NCI-H1930 (cell line): ENCODE measurements at regions not wholly inside any gene's neighbourhood (a gene's known extent, or its start where the extent isn't known, plus 50 kb on each side); places are given as distances from the start of the nearest gene placed in this dataset.
"Not testable (repeated sequence)": the region's sequence is repeated elsewhere in the genome, so short reads cannot be mapped to it uniquely, and the experiment has no call there.

Source experiments
- DNase-seq, 2 experiments: peaks; one replicate each; lab custom pipeline; 2025; lab: John Stamatoyannopoulos, UW

DNA sequence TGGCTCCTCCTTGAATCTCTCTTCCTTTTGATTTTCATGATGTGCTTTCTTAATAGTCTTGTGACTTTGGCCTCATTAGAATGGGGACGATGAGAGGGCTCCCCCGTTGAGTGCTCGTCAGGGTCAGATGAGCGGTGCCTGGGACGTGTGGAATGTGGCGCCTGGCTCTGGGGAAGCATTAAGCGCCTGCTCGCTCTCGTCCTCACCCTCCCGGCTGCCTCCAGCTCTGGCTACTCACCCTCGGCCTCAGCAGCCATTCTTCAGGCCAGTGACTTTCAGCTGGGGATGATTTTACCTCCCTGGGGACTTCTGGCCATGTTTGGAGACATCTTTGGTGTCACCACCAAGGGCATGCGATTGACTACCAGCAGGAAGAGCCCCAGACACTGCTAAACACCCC, 69.7 kb downstream of the RPS6KA4 start:
- DNase-seq, result no peak

DNA sequence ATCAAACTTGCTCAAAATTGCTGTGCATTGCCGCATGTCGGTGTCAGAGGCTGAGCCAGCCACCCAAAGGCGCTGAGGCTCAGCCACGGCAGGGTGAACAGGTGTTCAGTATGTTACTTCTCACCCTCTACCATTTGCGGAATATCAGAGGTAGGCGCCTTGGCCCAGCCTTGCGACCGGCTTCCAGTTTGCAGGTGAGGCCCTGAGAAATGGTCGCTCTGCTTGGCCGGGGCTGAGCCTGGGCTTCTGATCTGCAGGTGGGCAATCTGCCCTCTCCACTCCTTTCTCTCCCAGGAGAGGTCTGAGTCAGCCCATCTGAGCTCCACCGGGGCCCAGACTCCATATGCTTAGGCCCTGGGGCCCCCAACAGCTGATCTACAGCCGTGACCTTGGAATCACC, 71.0 kb downstream of the RPS6KA4 start:
- DNase-seq, result no peak

DNA sequence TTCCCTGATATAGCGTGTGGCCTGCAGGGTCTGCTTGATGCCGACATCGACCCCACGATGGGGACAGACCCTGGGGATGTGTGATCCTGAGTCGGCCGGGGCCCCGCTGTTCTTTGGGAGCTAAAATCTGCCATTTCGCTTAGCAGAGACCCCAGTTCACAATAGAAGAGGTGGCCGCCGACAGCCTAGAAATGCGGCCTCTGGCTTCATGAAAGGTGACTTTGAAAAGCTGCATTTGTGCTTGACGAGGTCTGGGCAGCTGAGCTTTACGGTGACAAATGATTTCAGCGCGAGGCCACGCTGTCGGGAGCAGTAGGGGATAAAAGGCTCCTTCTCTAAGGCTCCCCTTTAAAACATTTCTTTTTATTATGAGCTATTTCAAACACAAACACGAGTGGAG, 71.7 kb downstream of the RPS6KA4 start:
- DNase-seq, result no peak

DNA sequence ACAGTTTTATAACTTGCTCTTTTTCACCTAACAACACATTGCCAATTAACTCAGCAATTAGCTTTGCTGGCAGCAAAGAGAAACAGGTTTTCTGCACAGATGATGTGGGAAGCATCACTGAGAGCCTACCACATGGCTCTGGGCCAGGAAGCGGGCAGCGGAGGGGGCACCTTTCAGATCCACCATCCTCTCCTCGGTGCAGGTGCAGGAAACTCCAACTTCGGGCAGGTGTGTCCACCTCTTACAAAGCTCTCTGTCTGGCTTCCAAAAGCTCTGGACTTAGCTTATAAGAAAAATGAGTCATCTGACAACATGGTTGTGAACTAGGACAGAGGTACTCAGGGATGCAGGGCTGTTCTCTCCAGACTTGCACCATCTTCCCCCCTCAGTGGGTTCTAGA, 77.0 kb downstream of the RPS6KA4 start:
- DNase-seq, result no peak

DNA sequence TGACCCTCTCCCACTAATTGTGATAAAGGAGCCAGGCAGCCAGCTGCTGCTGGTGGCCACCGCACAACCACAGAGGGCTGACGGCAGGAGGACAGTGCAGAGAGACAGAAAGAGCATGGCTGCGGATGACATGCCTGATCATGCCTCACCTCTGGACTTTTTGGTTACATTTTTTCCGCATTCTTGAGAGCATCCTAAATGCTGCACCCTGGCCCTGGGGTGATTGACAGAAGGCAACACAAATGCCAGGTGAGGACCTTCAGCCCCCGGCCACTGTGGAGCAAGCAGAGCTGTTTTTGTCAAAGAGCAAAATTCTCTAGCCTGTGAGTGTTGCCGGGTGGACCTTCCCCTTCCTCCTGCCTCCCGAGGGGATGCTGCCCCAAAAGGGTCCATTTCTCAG, 78.5 kb downstream of the RPS6KA4 start:
- DNase-seq, result no peak

DNA sequence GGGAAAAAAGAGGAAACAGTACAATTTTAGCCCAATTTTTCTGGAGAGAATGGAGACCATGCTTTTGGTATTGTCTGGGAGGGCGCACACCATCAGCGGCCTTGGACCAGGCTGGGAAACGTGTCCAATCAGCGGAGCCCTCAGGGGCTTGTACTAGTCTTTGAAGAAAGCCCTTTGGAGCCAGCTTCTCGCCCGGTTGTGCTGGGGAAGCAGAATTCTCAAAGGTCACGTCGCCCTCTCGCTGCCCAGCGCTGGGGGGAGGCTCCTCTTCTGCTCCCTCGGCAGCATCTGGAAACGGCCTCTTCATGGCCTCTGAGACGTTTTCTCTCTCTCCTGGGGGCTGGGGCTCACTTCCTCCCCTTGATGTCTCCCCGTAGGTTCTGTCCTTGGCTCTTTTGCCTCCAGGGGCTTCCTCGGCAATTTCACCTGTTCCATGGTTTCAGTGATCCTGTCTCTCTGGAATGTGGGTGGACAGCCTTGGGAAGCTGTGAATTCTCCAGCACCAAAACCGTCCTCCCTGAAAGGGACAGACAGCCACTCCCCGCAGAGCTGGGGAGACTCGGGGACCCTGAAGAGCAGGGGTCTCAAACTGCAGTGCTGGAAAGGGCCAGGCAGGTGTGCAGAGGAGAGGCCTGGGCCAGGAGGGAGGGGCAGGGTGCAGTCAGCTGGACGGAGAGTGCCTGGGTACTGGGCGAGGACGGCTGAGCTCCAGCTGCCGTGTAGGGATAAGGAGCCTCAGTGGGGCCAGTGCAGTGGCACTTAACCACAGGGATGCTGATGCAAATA, 80.2 kb downstream of the RPS6KA4 start:
- no peak for DNase-seq

DNA sequence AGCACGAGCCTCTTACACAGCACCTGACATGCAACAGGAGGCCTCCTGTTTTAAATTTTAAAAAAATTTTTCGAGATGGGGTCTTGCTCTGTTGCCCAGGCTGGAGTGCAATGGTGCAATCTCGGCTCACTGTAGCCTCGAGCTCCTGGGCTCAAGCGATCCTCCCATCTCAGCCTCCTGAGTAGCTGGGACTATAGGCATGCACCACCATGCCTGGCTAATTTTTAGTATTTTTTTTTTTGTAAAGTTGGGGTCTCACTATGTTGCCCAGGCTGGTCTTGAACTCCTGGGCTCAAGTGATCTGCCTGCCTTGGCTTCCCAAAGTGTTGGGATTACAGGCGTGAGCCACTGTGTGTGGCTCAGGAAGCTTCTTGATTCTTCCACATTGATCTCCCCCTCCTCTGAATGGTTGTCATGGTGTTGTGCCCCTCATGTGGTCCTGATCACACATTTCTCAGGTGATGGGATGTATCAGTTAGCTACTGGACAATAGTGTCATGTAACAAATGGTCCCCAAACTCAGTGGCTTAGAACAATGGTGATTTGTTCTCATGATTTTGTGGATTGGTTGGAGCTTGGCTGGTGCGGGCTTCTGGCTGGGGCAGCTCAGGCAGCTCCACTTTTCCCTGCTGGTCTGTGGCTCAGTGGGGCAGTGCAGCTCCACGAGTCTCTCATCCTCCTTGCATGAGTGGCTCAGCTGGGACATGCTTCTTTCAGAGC, 81.0 kb downstream of the RPS6KA4 start:
- not testable (repeated sequence) for DNase-seq

DNA sequence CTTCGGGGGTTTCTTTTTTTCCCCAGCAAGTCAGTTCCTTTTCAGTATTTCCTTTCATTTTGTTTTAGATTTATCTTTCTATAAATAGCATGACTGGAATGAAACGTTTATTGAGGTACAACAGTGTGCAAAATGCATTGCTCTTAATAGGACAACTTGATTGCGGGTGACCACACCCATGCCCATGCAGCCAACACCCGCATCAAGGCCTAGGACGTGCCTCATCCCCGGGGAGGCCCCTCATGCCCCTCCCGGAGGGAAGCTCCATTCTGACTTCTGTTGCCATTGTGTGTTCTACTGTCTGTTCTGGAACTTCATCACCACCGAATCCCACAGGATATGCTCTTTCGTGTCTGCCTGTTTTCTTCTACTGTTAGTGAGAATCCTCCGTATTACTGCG, 82.2 kb downstream of the RPS6KA4 start:
- DNase-seq, result no peak

DNA sequence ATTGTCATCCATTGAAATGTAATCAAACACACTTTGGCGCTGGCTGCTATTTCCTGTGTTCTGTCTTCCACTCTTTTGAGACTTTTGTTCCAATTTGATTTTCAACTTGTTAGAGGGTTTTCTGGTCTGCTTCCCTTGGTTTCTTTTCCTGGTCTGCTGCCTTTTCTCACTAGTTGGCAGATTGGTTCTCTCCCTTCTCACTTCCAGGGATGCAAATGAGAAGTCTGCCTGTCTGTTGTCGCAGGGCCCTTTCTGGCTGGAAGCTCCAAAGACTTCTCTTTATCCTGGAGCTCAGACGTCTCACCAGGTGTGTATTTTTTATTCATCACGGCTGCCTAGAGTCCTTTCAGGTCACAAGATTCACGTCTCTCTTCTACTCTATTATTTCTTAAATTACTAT, 84.0 kb downstream of the RPS6KA4 start:
- no peak for DNase-seq

DNA sequence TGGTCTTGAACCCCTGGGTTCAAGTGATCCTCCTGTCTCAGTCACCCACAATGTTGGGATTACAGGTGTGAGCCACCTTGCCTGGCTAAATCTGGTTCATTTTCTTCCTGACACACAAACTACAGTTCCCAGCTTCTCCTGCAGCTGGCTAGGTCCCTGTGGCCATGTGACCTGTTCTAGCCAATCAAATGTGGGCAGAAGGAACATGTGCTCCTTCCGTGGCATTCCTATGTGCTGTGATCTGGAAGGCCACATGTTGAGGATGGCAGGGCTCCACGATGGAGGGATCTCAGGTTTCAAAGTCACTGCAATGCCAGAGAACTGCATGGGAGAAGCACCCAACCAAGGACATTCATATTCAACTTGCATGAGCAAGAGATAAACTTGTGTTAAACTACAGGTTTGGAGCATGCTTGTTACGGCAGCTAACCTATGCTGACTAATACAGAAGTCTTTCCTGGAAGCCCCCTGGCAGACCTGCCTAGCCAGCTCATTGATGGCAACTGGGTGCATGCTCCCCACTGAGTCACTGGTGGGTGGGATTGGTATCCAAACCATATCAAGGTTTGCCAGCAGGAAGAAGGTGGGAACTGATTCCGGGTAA, 86.0 kb downstream of the RPS6KA4 start:
- no peak for DNase-seq

DNA sequence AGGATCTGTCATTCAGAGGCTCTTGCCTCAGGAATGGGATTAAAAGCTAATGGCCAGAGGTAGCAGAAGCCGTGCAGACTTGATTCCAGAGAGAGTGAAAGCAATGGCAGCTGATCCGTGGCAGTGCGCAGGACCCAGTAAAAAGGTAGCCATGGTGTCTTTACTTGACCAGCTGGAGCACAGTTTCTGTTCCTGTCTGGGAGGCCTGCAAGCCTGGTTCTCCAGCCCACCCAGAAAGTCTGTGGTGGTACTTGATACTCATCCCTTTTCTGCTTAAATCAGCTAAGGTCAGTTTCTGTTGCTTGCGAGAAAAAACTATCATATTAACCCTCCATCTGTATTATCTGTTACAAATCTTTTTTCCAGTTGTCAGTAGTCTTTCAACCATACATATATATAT, 86.7 kb downstream of the RPS6KA4 start:
- DNase-seq, result no peak

DNA sequence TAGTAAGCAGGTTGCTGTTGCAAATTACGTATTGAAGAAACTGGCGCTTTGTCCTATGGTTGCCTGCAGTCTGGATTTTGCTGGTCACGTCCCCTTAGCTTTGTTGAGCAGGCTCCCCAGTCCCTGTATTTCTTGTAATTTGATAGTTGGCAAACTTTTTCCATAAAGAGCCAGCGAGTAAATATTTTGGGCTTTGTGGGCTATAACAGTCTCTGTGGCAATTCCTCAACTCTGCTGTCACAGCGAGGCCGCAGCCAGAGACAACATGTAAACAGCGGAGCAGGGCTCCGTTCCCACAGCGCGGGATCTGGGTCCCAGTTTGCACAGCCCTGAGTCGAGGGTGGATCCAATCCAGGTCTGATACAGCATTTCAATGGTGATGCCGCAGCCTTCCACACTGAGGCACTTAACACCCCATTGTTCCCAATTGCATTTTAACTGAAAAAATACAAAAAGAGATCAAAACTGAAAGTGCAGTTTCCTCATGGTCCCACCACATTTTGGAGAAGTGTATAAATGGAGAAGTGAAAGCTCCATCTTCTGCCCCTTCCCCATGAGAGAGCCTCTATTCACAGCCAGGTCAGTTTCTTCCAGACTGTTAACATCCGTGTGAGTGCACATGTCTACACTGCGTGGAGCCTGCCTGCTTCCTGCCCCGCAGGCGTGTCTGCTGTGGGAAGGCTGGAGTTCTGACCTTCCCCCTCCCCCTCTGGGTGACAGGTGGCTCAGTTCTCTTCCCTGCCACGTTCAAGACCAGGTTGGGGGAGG, 89.1 kb downstream of the RPS6KA4 start:
- no peak for DNase-seq

DNA sequence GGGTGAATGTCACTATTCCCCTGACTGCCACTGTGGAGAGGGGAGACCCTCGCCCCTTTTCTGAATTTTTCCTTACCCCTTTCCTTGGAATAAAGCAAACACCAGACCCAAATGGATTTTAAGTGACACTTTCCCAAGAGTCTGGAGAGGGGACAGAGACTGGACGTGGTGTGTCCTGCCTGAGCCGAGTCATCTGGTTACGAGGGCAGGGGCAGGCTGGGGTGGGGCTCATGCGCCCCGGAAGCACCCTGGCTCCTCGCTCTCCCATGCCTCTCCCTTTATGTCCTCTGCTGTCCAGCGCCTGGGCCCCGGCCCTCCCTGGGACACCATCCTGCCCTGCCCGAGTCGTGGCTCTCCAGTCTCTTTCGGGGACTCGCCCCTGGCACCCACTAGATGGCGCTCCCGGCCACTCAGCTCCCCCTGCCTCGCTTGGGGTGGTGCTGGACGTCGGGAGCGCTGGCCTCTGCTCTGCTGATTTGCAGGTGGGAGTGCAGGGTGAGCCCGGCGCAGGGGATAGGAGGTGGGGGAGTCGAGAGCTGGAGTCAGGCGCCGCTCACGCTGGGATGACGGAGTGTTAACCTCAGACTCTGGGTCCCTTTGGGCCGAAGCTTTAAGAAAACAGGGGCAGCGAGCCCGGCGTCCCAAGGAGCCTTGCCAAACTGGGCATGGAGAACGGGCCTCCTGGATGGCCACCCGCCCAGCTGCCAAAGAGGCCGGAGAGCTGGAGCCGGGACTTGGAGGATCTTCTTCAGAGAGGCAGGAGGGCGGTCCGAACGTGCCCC, 89.8 kb downstream of the RPS6KA4 start:
- DNase-seq, result peak; percentile 64 to 81

DNA sequence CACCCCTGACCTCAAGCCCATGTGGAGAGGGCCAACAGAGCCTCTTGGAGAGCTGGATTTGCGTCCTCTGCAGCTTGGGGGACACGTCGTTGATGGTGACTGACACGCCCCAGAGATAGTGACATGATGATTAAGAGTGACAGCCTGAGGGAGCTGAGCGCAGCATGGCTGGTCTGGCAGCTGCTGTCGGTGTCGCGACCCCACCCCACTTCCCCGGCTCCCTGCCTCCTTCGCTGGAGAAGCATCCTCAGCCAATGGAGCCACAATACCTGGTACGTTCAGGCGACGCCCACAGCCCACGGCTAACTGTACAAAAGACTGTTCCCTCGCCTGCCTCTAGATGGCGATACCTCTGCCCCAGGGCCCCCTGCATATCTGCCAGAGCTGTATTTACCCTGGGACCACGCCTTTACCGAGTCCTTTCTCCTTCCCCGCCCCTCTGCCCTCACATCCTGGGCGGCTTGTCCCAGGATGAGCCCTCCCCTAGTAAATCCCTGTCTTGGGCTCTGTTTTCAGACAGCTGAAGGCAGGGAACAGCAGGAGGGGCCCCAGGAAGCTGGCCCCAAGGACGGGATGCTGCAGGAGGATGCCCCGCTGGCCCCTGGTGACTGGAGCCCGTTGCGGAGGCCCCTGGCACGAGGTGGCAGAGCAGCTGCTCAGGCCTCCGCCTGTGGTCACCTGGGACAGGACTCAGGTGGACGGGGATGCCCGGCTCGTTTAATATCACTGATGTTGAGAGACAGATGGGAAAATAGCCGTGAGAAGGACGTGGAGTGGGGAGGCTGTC, 90.6 kb downstream of the RPS6KA4 start:
- peak; percentile 59 to 71 for DNase-seq

DNA sequence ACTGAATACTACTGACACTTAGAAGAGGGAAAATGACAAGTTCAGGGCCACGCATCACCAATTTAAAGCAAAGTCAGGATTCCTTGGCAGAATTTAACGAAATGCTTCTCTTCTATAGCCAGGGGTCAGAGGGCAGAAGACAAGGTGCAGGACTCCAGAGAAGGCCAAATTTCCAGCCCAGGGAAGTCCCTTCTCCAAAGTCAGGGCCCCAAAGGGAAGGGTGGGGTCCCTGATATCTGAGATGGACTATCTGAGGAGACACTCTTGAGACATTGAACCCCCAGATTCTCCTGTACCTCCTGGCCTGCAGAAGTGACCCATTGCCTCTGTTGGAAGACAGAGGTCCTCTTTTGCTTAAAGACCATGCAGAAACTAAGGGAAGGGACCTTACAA, 91.2 kb downstream of the RPS6KA4 start:
- no peak for DNase-seq

DNA sequence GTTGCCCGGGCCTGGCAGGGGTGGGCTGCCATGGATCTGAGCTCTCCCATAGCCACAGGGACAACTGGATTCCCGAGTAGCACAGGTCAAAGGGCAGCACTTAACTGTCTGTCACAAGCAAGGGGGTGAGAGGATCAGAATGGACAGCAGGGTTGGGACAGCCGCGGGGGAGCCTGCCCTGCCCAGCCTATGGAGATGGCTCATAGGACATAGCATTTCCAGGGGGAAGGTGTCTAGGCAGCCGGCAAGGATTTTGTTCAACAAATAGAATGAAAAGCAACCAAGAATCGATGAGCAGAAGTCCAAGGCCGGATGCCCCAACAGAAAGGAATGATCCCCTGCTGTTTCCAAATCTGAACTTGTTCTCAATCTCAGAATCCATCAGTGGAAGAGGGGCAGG, 92.9 kb downstream of the RPS6KA4 start:
- no peak for DNase-seq

DNA sequence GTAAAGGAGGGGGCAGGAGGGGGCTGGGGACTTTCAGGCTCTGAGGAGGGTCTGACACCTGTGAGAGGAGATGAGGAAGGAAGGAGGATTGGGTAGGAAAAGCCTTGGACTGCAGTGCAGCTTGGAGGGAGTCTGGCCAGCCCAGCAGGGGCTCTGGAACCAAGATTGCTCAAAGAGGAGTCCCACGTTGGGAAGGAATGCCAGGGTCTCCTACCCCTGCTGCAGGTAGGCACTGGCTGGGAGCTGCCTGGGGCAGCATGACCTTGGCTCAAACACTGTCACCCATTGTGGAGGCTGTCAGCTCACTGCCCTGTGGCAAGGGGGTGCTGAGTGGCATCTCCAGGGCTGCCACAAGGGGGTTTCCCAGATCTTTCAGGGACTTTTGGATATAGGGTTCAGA, 94.5 kb downstream of the RPS6KA4 start:
- no peak for DNase-seq

DNA sequence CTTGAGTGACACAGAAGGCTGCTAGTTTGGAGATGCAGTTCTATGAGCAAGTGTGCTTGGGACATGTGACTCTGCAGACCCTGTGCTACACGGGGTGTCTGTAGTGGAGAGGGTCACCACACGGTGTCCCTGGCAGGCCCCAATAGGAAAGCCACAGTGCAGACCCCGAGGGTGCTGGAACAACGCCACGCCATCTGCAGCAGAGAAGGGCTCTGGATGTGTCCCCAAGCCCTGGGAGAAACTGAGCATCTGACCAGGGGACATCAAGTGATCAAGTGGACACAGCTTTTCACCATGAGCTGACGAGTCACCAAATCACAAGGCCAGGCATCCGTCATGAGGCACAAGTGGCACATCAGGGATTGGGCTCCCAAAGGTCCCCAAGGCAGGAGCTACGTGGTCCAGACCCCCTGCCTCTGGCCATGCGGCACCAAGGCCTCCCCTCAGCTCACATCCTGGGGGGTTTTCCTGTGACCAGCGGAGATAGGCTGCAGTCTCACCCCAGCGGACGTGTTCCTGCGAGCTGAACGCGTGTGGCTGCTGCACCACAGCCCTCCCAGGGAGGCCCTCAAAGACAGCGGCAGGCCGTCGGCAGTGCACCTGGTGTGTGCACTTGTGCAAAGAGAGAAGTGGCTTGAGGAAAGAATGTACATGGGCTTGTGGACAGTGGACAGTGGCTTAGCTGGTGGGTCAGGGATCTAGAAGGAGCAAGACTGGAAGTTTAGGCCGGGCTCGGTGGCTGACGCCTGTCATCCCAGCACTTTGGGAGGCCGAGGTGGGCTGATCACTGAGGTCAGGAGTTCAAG, 96.7 kb downstream of the RPS6KA4 start:
- no peak for DNase-seq

DNA sequence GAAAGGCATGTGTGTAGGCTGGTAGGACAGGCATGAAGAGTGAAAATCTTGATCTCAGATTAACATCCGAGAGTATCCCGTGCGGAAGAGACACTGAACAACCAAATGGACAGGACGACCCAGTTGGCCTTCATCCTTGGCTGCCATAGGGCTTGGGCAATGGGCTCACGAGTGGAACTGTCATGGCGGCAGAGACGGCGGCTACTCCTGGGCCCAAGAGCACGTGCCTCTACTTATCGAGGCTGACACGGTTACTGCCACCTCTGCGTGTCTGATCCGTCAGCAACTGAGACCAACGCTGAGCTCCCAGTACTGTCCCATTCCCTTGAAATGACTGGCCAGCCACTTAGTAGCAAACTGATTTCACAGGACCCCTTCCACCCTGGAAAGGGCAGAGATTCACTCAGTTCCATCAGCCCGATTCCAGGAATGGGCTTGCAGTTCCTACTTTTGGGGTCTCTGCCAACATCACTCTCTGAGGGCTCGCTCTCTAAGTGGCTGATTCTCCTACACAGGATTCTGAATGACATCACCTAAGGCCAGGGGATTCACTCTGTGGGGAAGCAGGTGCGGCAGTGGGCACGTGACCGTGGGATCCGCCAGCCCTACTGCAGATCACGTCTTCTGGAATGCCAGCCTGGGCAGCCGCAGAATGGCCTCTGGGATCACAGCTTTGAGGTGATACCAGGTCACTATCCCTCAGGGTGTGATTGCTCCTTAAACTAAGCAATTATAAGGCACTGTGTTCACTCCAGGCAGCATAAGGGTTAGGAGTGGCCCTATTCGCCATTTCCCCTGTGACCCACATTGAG, 97.8 kb downstream of the RPS6KA4 start:
- DNase-seq, result no peak
